A549 (cell line): ENCODE measurements at regions not wholly inside any gene's neighbourhood (a gene's known extent, or its start where the extent isn't known, plus 50 kb on each side); places are given as distances from the start of the nearest gene placed in this dataset.
"Not testable (repeated sequence)": the region's sequence is repeated elsewhere in the genome, so short reads cannot be mapped to it uniquely, and the experiment has no call there.

Experiments
- ATAC-seq, 2 experiments: fragments of 200-7000 bp in 1 of 2; fragments of >200 bp in 1 of 2; cut with Nextera tagmentation in 1 of 2; cut with Tn5 transposase in 1 of 2; 3 replicates each; pipeline versions ENCODE4 v1.8.0 to v1.9.1; 2018 to 2020; ENCODE audit warnings: mild to moderate bottlenecking in 1 of 2, moderate library complexity in 1 of 2
- CTCF ChIA-PET: fragments of 300-600 bp; sonication (Branson Sonifier 250); formaldehyde crosslinking; extraction: SDS; loops from one replicate; lab custom pipeline; 2021; ENCODE audit warnings: antibody characterized with exemption, inconsistent platforms; lab: Yijun Ruan, JAX
- POLR2A ChIA-PET: fragments of 350-600 bp; formaldehyde crosslinking; extraction: SDS; loops from one replicate; lab custom pipeline; 2021; ENCODE audit warnings: antibody characterized with exemption, inconsistent platforms; lab: Yijun Ruan, JAX
- DNase-seq, 2 experiments: peaks; one replicate each; pipeline versions ENCODE4 v3.0.0 to v3.0.0-alpha.2; 2011 to 2016; ENCODE audit warnings: low read depth in 1 of 2, low spot score in 1 of 2
- FAIRE-seq: peaks from 2 replicates; lab custom pipeline; 2011; peaks lifted over from hg19 to GRCh38; lab: Jason Lieb, UNC
- H3K27ac ChIP-seq, 2 experiments: fragments of >200 bp; sonication (Bioruptor Twin); formaldehyde crosslinking; 3 replicates each; pipeline ENCODE4 v1.5.1; 2016 to 2017
- H3K4me1 ChIP-seq: fragments of >200 bp; sonication (Bioruptor Twin); formaldehyde crosslinking; 3 replicates; pipeline ENCODE4 v1.6.1; 2016
- H3K4me2 ChIP-seq: fragments of >200 bp; sonication (Bioruptor Twin); formaldehyde crosslinking; 3 replicates; pipeline ENCODE4 v1.6.1; 2016
- H3K4me3 ChIP-seq: fragments of >200 bp; sonication (Bioruptor Twin); formaldehyde crosslinking; 3 replicates; pipeline ENCODE4 v1.5.1; 2016
- H3K9me3 ChIP-seq: fragments of >200 bp; sonication (Bioruptor Twin); formaldehyde crosslinking; 3 replicates; pipeline ENCODE4 v1.6.1; 2016
- CBX2 ChIP-seq: fragments of 200-600 bp; sonication (generic); IDR thresholded peaks from 2 replicates; pipeline ENCODE4 v1.6.1; 2016; ENCODE audit warnings: low read depth, mild to moderate bottlenecking, borderline replicate concordance
- EHF ChIP-seq: fragments of 250-450 bp; sonication (Bioruptor Pico); IDR thresholded peaks from 2 replicates; pipeline ENCODE4 v1.5.0; 2020; ENCODE audit warnings: mild to moderate bottlenecking
- ELK1 ChIP-seq: fragments of 150-350 bp; IDR thresholded peaks from 2 replicates; pipeline ENCODE4 v1.6.1; 2014; ENCODE audit warnings: low read depth, mild to moderate bottlenecking, low read length
- EP300 ChIP-seq, 2 experiments: fragments of >200 bp; sonication (Bioruptor Twin); formaldehyde crosslinking; IDR thresholded peaks; 2 replicates in 1 of 2; 3 replicates in 1 of 2; pipeline ENCODE4 v1.6.1; 2016 to 2017
- GATA3 ChIP-seq: IDR thresholded peaks from 2 replicates; pipeline ENCODE4 v1.6.1; 2012; ENCODE audit warnings: borderline replicate concordance
- HEYL ChIP-seq: fragments of 250-450 bp; sonication (Bioruptor Pico); IDR thresholded peaks from 2 replicates; pipeline ENCODE4 v1.8.0; 2021; ENCODE audit warnings: mild to moderate bottlenecking, moderate library complexity
- HMGXB4 ChIP-seq: fragments of 250-450 bp; sonication (Bioruptor Pico); IDR thresholded peaks from 2 replicates; pipeline ENCODE4 v1.5.0; 2021; ENCODE audit warnings: mild to moderate bottlenecking, moderate library complexity, borderline replicate concordance
- HOXA7 ChIP-seq: fragments of 250-450 bp; sonication (Bioruptor Pico); IDR thresholded peaks from 2 replicates; pipeline ENCODE4 v1.5.0; 2020; ENCODE audit warnings: mild to moderate bottlenecking, moderate library complexity
- HOXB13 ChIP-seq: fragments of 250-450 bp; sonication (Bioruptor Pico); IDR thresholded peaks from 2 replicates; pipeline ENCODE4 v1.5.0; 2020; ENCODE audit warnings: low read depth, mild to moderate bottlenecking, moderate library complexity
- JUN ChIP-seq, 2 experiments: fragments of >200 bp; sonication (Bioruptor Twin); formaldehyde crosslinking; IDR thresholded peaks; 2 replicates in 1 of 2; 3 replicates in 1 of 2; pipeline ENCODE4 v1.6.1; 2016 to 2017
- KDM5A ChIP-seq: fragments of 200-600 bp; sonication (generic); IDR thresholded peaks from 2 replicates; pipeline ENCODE4 v1.6.1; 2016; ENCODE audit warnings: antibody characterized with exemption, mild to moderate bottlenecking
- MAFK ChIP-seq: fragments of 450-650 bp; IDR thresholded peaks from 2 replicates; pipeline ENCODE4 v1.6.1; 2014; ENCODE audit not compliant: partially characterized antibody
- NFE2L2 ChIP-seq: fragments of 150-350 bp; conservative IDR thresholded peaks from 2 replicates; pipeline ENCODE4 v1.6.1; 2014; ENCODE audit warnings: low read length
- PHF8 ChIP-seq: fragments of 200-600 bp; sonication (generic); IDR thresholded peaks from 2 replicates; pipeline ENCODE4 v1.6.1; 2016; ENCODE audit warnings: low read depth, mild to moderate bottlenecking, antibody characterized with exemption, moderate library complexity, borderline replicate concordance
- RFX5 ChIP-seq: fragments of 450-650 bp; IDR thresholded peaks from 2 replicates; pipeline ENCODE4 v1.7.1; 2014; ENCODE audit warnings: antibody characterized with exemption, mild to moderate bottlenecking, moderate library complexity
- SREBF2 ChIP-seq: fragments of 450-650 bp; IDR thresholded peaks from 2 replicates; pipeline ENCODE4 v1.6.1; 2014; ENCODE audit warnings: mild to moderate bottlenecking, moderate library complexity
- TFCP2L1 ChIP-seq: fragments of 250-450 bp; sonication (Bioruptor Pico); IDR thresholded peaks from 2 replicates; pipeline ENCODE4 v1.5.0; 2021; ENCODE audit warnings: mild to moderate bottlenecking
- WGBS: methylation state at CpG from one replicate; pipeline ENCODE4 v1.1.6; 2017; ENCODE audit errors: missing lambda C conversion rate; 5-methylcytosine and 5-hydroxymethylcytosine counted together
- TF ChIP-seq, protein P1 (sequence below): IDR thresholded peaks from 2 replicates; pipeline ENCODE4 v1.6.1; 2012

DNA sequence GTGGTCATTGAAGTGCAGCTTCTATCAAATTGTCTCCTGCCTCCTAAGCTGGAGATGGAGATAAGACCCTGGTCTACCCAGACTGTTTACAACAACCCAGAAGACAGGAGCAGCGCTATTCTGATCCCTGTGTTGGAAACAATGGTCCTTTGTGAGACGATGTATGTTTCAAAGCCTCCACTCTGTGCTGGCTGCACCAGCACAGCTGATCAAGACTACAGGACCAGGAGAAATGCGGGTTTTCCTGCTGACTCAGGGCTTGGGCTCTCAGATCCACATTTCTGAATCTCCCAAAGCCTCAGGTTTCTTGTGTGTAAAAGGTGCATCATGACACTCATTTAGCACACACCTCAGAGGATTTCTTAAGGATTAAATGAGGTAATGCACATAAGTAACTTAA is 92.0 kb downstream of the POU3F3 start:
- Histone ChIP-seq H3K27ac (no peak overlapping the region), H3K4me3 (no peak overlapping the region), H3K4me1 (no peaks in the 10 kb centered on the region), H3K4me2 (no peak overlapping the region), H3K9me3 (no peaks in the 10 kb centered on the region)
- DNase-seq, result no peak
- ChIA-PET POLR2A (no interaction called here), CTCF (interaction anchor here (1.6 to 3.2 kb wide), 3 partner anchors 12 to 1785 kb away, joined by 3 to 13 read pairs (median 8); no protein-coding TSS in a partner anchor)
- no peak for FAIRE-seq
- ATAC-seq, result no peak
- 23% methylated on average over 3 of the region's 3 CpGs for WGBS
- TF ChIP-seq MAFK (peak; percentile 7), KDM5A (no peak)

DNA sequence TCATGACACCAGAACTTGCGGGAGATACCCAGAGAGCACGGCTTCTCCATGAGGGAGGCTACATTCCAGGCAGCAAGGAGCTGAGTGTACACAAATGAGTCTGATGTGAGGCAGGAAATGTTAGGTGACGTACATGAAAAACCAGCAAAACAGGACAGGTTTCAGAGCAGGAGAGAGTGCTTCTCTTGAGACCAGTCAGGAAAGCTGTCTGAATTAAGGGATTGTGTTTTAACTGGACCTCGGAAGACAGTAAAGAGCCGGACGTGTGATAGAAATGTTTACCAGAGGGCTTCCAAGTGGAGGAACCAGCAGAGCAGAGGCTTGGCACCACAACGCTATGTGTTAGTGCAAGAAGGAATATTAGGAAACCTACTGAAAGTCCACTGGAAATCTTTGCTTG is 90.4 kb upstream of the MRPS9 start:
- H3K4me3 ChIP-seq, DNase-seq, POLR2A ChIA-PET, H3K27ac ChIP-seq, H3K4me2 ChIP-seq, FAIRE-seq, H3K9me3 ChIP-seq, H3K4me1 ChIP-seq, ATAC-seq, CTCF ChIA-PET: not testable (repeated sequence)
- WGBS, result 43% methylated on average over 7 of the region's 7 CpGs

DNA sequence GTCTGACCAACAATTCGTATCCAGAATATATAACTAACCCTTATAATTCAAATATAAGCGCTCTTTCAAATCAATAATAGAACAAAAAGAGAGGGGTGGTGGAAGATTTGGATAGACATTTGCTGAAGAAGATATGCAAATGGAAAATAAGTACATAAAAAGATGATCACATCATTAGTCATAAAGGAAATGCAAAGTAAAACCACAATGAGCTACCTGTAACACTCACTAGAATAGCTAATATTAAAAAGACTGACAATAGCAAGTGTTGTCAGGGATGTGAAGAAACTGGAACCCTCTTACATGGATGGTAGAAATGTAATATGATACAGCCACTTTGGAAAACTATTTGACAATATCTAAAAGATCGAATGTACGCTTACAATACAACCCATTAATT is 84.9 kb upstream of the MRPS9 start:
- CTCF ChIA-PET, result no interaction called here
- no peaks in the 10 kb centered on the region for H3K9me3 ChIP-seq

DNA sequence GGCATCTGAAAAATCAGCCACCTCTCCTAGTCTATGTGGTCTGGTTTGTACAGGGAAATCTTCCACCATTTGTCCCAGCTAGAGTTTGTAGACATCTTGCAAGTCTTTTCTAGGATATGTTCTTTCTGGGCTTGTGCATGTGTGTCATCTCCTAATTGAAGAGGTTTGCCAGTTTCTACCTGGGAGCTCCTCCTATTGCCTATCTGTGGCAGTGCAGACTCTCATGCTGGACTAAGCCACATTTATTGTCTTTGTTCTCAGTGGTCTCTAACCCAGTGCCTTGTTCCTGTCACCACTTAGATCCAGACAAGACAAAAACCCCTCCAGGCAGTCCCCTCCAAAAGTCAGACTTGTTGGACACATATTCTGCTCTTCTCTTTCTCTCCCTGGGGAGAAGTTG is 72.0 kb upstream of the MRPS9 start:
- no peak for ATAC-seq
- ChIA-PET CTCF (interaction anchor here (0.8 kb wide), 1 partner anchor 10 kb away, joined by 3 read pairs; no protein-coding TSS in a partner anchor), POLR2A (no interaction called here)
- H3K4me1 ChIP-seq, result no peaks in the 10 kb centered on the region
- no peak overlapping the region for H3K27ac ChIP-seq
- H3K4me2 ChIP-seq, result no peak overlapping the region
- no peak for TF ChIP-seq HOXA7 (CRISPR knock-in tag)
- H3K4me3 ChIP-seq, result no peak overlapping the region
- no peaks in the 10 kb centered on the region for H3K9me3 ChIP-seq
- FAIRE-seq, result no peak
- no peak for DNase-seq

More for the DNA sequence above, 84.9 kb upstream of the MRPS9 start:
- H3K4me3 ChIP-seq, result no peak overlapping the region
- POLR2A ChIA-PET, result no interaction called here
- 7% methylated on average over 4 of the region's 4 CpGs for WGBS
- DNase-seq (no peak), FAIRE-seq (no peak), ATAC-seq (no peak)
- H3K27ac ChIP-seq, result no peak overlapping the region
- TF ChIP-seq, protein P1, sequence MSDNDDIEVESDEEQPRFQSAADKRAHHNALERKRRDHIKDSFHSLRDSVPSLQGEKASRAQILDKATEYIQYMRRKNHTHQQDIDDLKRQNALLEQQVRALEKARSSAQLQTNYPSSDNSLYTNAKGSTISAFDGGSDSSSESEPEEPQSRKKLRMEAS, result no peak
- H3K4me1 ChIP-seq, result no peaks in the 10 kb centered on the region
- H3K4me2 ChIP-seq, result no peak overlapping the region

GRCh38 chr2:104969564-104969963 is 68.3 kb upstream of the MRPS9 start:
- TF ChIP-seq GATA3, result no peak
- Histone ChIP-seq H3K4me2 (no peak overlapping the region), H3K4me3 (no peak overlapping the region), H3K27ac (no peak overlapping the region), H3K4me1 (no peaks in the 10 kb centered on the region), H3K9me3 (no peaks in the 10 kb centered on the region)
- POLR2A ChIA-PET, result no interaction called here
- DNase-seq, result peak in 1 of 2 experiments; percentile 14
- FAIRE-seq, result no peak
- CTCF ChIA-PET, result no interaction called here
- ATAC-seq, result no peak
- 20% methylated on average over 3 of the region's 3 CpGs for WGBS

DNA sequence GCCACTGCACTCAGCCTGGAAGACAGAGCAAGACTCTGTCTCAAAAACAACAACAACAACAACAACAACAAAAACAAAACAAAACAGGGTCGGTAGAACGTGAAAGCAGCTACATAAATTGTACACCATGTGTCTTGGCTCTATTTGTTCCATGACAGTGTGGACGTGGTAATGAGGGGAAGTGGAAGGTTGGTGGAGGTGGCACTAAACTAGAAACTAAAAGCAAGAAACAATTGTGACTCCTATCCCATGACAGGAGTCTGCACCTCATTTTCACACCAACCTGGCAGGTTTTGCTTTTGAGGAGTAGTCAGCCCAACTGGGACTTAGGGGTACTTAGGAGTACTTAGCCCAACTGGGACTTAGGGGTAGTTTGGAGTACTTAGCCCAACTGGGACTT is 62.5 kb upstream of the MRPS9 start:
- H3K4me3 ChIP-seq, result no peak overlapping the region
- TF ChIP-seq CBX2 (no peak), EP300 (IDR thresholded peaks at IDR 0.05) (no peak)
- ChIA-PET POLR2A (no interaction called here), CTCF (no interaction called here)
- ATAC-seq (no peak), FAIRE-seq (no peak), DNase-seq (no peak)
- H3K4me1 ChIP-seq, result no peaks in the 10 kb centered on the region
- H3K4me2 ChIP-seq, result no peak overlapping the region
- WGBS, result 1% methylated on average over 3 of the region's 3 CpGs
- no peak overlapping the region for H3K27ac ChIP-seq
- H3K9me3 ChIP-seq, result no peaks in the 10 kb centered on the region

- CTCF ChIA-PET, result interaction anchor here (1.1 kb wide), 1 partner anchor 10 kb away, joined by 3 read pairs; no protein-coding TSS in a partner anchor
- ATAC-seq (no peak), FAIRE-seq (no peak), DNase-seq (no peak)
- H3K4me1 ChIP-seq, result no peaks in the 10 kb centered on the region
- no peak overlapping the region for H3K4me2 ChIP-seq
- H3K4me3 ChIP-seq, result no peak overlapping the region
- H3K9me3 ChIP-seq, result no peaks in the 10 kb centered on the region
- WGBS, result 4% methylated on average over 3 of the region's 3 CpGs
- H3K27ac ChIP-seq, result no peak overlapping the region
- POLR2A ChIA-PET, result no interaction called here
- no peak for TF ChIP-seq SREBF2
- TF ChIP-seq TFCP2L1, result no peak
- TF ChIP-seq JUN (IDR thresholded peaks at IDR 0.05), result no peak
- TF ChIP-seq HOXB13 (CRISPR knock-in tag), result no peak
- TF ChIP-seq PHF8, result no peak
- TF ChIP-seq KDM5A, result no peak
- no peak for TF ChIP-seq EHF
- TF ChIP-seq RFX5, result no peak
- no peak for TF ChIP-seq NFE2L2
- no peak for TF ChIP-seq ELK1
- no peak for TF ChIP-seq HMGXB4 (CRISPR knock-in tag)
- TF ChIP-seq HEYL, result no peak
- TF ChIP-seq HOXA7 (CRISPR knock-in tag), result no peak
Measured at GRCh38 chr2:104975851-104976250, 62.0 kb upstream of the MRPS9 start.
